ENCODE measurements at regions not wholly inside any gene's neighbourhood (a gene's known extent, or its start where the extent isn't known, plus 50 kb on each side); places are given as distances from the start of the nearest gene placed in this dataset.
"Not testable (repeated sequence)": the region's sequence is repeated elsewhere in the genome, so short reads cannot be mapped to it uniquely, and the experiment has no call there.

GRCh38 chr10:119996944-119997343, 104.4 kb downstream of the SEC23IP start:
- DNase-seq: no peak

- DNase-seq: no peak
Measured at GRCh38 chr10:119997429-119997828, 104.9 kb downstream of the SEC23IP start.

- DNase-seq: no peak
Measured at GRCh38 chr10:120002785-120003184, 110.3 kb downstream of the SEC23IP start.

GRCh38 chr10:120005207-120006201, 113.0 kb downstream of the SEC23IP start:
- no peak for DNase-seq

DNA sequence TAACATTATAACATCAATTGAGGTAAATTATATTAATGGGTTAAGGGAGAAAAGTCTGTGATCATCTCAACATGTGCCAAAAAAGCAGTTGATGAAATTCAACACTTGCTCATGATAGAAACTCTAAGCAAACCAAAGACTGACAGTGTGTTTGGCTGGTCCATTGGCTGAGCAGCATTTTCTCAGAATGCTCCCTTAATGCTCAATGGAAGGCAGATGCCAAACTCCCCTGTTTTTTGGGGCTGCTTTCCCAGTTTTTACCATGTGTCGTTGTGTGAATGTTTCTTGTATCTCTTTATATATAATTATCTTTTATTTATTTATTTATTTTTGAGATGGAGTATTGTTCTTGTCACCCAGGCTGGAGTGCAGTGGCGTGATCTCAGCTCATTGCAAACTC, 114.7 kb downstream of the SEC23IP start:
- DNase-seq: no peak

DNA sequence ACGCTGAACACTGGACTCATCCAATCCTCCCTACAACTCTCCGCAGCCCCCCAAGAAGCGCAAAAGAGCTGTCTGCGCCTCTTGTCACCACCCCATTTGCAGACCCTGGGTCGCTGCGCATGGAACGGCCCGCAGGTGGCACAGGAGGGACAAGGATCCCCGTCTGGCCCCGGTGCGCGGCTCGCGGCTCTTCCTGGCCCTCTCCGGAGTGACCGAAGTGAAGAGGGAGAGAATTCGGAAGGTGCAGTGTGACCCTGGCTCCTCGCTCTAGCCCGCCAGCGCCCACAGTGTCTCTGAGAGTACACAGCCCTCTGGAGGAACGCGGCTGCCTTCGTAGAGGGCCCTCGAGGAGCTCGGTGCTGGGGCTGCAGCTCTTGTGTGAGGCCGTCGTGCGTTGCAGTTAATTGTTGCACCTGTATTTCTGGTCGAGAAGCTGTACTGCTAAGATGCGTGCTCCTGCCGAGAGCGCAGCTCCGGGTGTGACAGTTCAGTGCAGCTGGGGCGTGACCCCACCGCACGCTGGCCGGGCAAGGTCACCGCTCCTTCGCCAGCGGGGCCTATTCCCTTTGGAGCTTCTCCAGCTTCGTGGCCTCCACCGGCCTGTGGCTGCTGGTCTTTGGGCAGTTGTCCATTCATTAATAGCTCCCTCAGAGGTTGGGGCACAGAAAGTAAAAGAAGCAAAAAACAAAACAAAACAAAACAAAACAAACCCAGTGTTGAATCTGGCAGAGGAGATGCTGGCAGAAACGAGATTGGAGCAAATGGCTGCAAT, 119.0 kb downstream of the SEC23IP start:
- peak; percentile 2 for DNase-seq

GRCh38 chr10:120012131-120012400, 119.5 kb downstream of the SEC23IP start:
- DNase-seq: no peak

DNA sequence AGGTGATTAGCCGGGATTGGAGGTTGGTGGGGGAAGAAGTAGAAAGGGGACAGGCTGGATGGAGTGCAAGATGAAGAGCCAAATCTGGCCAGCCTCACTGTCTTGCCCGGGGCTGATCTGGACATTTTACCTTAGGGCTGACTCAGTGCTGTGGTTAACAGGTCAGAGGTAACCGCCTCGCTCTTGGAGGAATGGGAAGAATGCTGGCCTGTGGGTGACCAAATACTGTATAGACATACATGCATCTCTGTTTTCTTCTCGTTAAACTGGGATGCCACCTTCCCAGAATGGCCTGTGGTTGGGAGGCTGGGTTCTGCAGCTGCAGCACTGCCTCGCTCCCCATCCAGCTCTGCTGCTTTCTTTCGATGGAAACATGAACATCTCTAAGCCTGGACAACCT, 120.0 kb downstream of the SEC23IP start:
- DNase-seq: no peak

GRCh38 chr10:120014031-120014430, 121.5 kb downstream of the SEC23IP start:
- DNase-seq: no peak

DNA sequence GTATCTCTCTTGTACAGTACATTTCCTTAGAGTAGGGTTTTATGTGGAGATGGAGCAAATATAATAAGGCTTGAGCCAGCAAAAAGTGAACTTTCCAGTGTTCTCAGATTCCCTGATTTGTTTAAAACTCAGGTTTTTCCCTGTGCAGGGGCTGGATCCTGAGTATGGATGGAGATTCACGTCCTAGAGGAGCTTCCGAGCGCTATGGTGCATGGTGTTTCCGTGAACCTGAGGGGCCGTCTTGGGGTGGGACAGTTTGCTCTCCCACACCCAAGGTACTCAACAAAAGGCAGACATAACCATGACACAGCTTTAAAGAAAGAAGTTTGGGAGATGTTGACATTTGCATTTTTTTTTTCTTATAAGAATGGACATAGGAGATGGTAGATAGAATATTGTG, 122.5 kb downstream of the SEC23IP start:
- no peak for DNase-seq

DNA sequence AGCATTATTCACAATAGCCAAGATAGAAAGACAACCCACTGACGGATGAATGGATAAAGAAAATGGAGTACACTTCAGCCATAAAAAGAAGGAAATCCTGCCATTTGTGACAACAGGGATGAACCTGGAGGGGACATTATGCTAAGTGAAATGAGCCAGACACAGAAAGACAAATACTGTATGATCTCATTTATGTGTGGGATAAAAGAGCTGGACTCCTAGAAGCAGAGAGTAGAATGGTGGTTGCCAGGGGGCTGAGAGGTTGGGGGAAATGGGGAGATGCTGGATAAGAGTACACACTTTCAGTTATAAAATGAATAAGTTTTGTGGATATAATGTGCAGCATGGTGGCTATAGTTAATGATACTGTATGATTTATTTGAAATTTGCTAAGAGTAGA, 124.4 kb downstream of the SEC23IP start:
- DNase-seq: no peak

DNA sequence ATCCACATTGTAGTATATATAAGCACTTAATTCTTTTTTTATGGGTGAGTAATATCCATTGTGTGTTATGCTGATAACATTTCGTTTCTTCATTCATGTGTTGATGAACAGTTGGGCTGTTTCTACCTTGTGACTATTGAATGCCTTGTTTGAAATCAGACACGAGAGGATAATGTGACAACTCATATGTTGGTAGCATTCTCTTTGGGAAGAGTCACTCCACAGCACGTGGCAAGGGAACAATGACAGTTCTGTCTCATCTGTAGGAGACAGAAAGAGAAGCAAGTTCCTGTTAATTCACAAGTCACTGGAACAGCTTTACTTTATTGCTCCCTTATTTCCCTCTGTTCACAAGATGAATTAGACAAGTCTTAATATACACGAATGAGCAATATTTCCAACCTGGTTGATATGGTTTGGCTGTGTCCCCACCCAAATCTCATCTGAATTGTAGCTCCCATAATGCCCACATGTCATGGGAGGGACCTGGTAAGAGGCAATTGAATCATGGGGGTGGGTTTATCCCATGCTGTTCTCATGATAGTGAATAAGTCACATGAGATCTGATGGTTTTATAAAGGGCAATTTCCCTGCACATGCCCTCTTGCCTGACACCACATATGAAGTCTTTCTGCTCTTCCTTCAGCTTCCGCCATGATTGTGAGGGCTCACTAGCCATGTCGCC, 125.3 kb downstream of the SEC23IP start:
- no peak for DNase-seq

- DNase-seq: no peak
Measured at GRCh38 chr10:120018695-120019094, 126.2 kb downstream of the SEC23IP start.

DNA sequence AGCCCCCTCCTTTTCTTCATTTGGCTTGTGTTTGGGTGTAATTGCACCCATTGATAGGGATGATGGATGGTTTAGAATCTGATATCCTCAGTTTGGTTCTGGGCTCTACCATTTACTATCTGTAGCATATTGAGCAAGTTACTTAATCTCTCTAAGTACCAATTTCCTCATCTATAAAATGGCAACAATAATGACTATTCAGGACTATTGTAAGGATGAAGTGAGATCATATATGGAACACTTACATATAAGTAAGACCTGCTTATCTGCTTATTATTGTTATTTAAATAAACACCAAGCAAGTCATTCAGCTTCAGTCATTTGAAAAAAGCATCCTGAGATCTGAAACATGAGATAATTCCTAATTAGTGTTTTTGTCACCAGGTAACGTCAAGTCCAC, 127.0 kb downstream of the SEC23IP start:
- peak; percentile 14 for DNase-seq

DNA sequence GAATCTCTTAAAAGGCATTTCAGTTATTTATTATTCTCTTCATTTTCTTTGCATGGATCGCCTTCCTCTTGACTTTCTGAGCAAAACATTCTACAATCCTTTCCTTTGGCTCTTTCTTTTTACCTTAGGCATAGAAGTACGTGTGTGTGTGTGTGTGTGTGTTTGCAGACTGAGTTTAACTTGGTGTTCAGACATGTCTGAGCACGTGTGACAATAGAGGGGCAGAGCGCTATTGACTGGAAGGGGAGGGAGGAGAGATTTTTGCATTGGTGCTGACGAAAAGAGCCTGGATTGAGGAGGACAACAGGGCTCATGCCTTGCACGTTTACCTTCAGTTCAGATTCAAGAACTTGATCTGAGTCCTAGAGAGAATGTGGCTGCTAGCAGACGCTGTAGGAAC, 129.8 kb downstream of the SEC23IP start:
- DNase-seq: no peak

- no peak for DNase-seq
Measured at GRCh38 chr10:120034236-120034635, 141.7 kb downstream of the SEC23IP start.

GRCh38 chr10:120039046-120039445, 146.5 kb downstream of the SEC23IP start:
- no peak for DNase-seq

DNA sequence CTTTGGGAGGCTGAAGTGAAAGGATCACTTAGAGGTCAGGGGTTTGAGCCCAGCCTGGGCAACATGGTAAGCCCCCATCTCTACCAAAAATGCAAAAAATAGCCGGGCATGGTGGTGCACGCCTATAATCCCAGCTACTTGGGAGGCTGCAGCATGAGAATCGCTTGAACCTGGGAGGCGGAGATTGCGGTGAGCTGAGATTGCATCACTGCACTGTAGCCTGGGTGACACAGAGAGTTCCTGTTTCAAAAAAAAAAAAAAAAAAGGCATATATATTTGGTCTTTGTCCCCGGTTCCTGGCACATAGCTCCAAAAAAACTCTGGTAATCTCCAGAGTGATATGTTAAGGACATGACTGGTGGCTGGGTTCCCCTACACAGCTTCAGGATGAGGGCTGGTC, 147.3 kb downstream of the SEC23IP start:
- no peak for DNase-seq

DNA sequence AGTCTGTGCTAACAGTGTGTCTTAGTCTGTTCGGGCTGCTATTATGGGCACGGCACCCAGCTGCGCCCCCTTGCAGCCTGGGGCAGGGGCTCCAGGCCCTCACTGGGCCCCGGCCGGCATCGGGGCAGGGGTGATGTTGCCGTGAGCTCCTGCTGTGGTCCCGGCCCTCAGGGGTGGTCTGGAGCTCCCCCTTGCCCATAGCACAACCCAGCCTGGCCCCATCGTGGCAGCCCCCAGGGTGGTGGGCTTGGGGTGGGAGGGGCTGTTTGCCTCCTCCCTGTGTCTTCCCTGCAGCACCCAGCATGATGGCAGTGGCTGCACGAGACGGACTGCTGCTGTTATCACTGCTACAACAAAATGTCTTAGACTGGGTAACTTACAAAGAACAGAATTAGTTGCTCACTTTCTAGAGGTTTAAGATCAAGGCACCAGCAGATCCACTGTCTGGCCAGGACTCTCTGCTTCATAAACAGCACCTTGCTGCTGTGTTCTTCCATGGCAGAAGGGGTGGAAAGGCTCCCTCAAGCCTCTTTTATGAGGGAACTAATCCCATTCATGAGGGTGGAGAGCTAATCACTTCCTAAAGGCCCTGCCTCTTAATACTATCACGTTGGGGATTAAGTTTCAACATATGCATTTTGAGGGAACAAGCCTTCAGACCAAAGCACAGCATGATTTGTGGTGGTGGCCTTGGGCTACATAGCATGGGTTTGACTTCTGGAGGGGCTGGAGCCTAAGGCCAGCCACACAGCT, 149.5 kb downstream of the SEC23IP start:
- peak; percentile 1 for DNase-seq

GRCh38 chr10:120042705-120043104, 150.2 kb downstream of the SEC23IP start:
- no peak for DNase-seq

DNA sequence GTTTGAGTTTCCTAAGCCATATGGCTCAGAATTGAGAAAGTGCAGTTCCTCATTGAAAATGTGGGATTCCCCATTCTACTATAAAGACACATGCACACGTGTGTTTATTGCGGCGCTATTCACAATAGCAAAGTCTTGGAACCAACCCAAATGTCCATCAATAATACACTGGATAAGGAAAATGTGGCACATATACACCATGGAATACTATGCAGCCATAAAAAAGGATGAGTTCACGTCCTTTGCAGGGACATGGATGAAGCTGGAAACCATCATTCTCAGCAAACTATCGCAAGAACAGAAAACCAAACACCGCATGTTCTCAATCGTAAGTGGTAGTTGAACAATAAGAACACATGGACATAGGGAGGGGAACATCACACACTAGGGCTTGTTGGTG, 154.8 kb downstream of the SEC23IP start:
- DNase-seq: not testable (repeated sequence)

DNA sequence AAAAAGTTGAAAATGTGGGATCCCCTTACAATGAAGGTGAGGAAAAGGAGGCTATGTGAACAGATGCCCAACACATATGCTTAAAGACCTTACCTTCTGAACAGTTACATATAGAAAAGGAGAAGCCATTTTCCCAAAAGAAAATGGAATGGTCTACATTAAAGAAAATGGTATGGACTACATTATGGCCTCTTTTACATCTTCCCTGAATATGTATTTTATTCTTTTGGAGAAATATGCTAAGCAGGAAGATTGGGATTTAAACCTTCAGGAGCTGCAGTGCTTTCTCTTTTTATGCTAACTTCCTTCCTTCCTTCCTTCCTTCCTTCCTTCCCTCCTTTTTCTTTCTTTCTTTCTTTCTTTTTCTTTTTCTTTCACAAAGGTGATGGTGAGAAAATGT, 155.4 kb downstream of the SEC23IP start:
- DNase-seq: no peak

- DNase-seq: no peak
Measured at GRCh38 chr10:120048391-120048790, 155.9 kb downstream of the SEC23IP start.
